ENCODE measurements at regions not wholly inside any gene's neighbourhood (a gene's known extent, or its start where the extent isn't known, plus 50 kb on each side); places are given as distances from the start of the nearest gene placed in this dataset.

DNA sequence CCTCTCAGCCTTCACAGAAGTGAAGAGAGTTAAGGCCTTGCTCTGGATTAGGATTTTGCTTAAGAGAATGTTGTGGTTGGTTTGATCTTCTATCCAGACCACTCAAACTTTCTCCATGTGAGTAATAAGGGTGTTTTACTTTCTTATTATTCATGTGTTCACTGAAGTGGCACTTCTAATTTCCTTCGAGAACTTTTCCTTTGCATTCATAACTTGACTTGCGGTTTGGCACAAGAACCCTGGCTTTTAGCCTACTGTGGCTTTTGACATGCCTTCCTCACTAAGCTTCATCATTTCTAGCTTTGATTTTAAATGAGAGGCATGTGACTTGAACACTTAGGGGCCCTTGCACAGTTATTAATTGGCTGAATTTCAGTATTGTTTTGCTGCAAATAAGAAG is 166.1 kb upstream of the OPRM1 start:
- no peak overlapping the region for H3K27ac ChIP-seq
- no peak for DNase-seq
- H3K4me1 ChIP-seq, result no peaks in the 10 kb centered on the region
- no peak overlapping the region for H3K4me3 ChIP-seq
- H3K27me3 ChIP-seq, result no peaks in the 10 kb centered on the region
- H3K9me3 ChIP-seq, result no peaks in the 10 kb centered on the region
- TF ChIP-seq, protein P1, sequence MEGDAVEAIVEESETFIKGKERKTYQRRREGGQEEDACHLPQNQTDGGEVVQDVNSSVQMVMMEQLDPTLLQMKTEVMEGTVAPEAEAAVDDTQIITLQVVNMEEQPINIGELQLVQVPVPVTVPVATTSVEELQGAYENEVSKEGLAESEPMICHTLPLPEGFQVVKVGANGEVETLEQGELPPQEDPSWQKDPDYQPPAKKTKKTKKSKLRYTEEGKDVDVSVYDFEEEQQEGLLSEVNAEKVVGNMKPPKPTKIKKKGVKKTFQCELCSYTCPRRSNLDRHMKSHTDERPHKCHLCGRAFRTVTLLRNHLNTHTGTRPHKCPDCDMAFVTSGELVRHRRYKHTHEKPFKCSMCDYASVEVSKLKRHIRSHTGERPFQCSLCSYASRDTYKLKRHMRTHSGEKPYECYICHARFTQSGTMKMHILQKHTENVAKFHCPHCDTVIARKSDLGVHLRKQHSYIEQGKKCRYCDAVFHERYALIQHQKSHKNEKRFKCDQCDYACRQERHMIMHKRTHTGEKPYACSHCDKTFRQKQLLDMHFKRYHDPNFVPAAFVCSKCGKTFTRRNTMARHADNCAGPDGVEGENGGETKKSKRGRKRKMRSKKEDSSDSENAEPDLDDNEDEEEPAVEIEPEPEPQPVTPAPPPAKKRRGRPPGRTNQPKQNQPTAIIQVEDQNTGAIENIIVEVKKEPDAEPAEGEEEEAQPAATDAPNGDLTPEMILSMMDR (IDR thresholded peaks at IDR 0.05), result no peak
- no peak for TF ChIP-seq POLR2A (IDR thresholded peaks at IDR 0.05)
- H3K36me3 ChIP-seq, result no peaks in the 10 kb centered on the region

DNA sequence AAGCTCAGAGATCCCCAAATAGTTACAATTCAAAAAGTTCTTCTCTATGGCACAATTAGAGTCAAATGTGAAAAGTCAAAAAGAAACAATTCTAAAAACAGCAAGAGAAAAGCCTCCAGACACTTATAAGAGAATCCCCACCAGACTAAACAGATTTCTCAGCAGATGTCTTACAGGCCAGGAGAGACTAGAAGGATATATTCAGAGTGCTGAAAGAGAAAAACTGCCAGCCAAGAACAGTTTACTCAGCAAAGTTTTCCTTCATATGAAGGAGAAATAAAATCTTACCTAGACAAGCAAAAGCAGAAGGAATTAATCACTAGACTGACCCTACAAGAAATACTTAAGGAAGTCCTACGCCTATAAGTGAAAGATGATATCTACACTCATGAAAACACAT is 176.1 kb upstream of the OPRM1 start:
- Histone ChIP-seq H3K27me3 (no peaks in the 10 kb centered on the region), H3K27ac (no peak overlapping the region), H3K4me3 (no peak overlapping the region), H3K36me3 (no peaks in the 10 kb centered on the region), H3K4me1 (no peaks in the 10 kb centered on the region), H3K9me3 (no peaks in the 10 kb centered on the region)
- TF ChIP-seq, protein P1 (IDR thresholded peaks at IDR 0.05), result no peak
- TF ChIP-seq POLR2A (IDR thresholded peaks at IDR 0.05), result no peak
- no peak for DNase-seq

DNA sequence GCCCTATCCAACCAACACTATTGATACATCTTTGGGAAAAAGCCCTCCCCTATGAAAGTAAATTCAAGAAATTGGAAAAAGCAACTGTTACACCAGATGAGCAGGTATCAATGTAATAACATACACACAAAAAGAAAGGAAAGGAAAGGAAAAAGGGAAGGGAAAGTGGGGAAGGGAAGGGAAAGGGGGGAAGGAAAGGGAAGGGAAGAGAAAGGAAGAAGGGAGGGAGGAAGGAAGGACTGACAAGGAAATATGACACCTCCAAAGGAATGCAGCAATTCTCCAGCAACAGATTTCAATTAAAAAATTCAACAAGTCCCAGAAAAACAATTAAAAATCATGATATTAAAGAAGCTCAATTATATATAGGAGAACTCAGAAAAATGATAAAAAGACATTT is 176.9 kb upstream of the OPRM1 start:
- no peak overlapping the region for H3K4me3 ChIP-seq
- TF ChIP-seq POLR2A (IDR thresholded peaks at IDR 0.05), result no peak
- TF ChIP-seq, protein P1 (IDR thresholded peaks at IDR 0.05), result no peak
- H3K27ac ChIP-seq, result no peak overlapping the region
- DNase-seq, result no peak
- H3K27me3 ChIP-seq, result no peaks in the 10 kb centered on the region
- no peaks in the 10 kb centered on the region for H3K4me1 ChIP-seq
- H3K9me3 ChIP-seq, result no peaks in the 10 kb centered on the region
- H3K36me3 ChIP-seq, result no peaks in the 10 kb centered on the region

DNA sequence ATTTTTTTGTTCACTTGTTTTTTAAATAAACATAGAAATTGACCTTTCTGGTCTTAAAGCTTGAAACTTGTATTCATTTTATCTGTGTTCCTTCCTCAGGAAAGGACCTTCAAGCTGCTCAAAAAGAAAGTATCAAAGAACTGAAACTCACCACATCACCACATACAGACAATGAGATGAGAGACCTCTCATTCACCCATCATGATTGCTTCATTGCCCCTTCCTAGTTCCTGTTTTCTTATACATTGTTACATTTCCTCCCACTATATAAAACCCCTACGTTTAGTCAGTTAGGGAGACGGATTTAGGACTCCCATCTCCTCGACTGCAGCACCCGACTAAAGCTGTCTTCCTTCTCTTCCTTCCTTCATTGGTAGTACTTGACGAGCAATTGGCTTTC is 180.5 kb upstream of the OPRM1 start:
- no peaks in the 10 kb centered on the region for H3K27me3 ChIP-seq
- H3K27ac ChIP-seq, result no peak overlapping the region
- H3K36me3 ChIP-seq, result no peaks in the 10 kb centered on the region
- DNase-seq, result no peak
- H3K9me3 ChIP-seq, result no peaks in the 10 kb centered on the region
- TF ChIP-seq, protein P1 (IDR thresholded peaks at IDR 0.05), result no peak
- H3K4me1 ChIP-seq, result no peaks in the 10 kb centered on the region
- no peak overlapping the region for H3K4me3 ChIP-seq

DNA sequence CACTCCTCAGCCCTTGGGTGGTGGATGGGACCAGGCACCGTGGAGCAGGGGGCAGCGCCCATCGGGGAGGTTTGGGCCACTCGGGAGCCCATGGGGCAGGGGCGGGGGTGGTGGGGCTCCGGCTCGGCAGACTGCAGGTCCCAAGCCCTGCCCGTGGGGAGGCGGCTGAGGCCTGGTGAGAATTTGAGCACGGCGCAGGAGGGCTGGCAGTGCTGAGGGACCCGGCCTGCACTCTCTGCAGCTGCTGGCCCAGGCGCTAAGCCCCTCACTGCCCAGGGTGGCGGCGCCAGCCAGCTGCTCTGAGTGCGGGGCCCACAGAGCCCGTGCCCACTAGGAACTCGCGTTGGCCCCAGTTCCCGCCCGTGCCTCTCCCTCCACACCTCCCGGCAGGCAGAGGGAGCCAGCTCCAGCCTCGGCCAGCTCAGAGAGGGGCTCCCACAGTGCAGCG is 182.1 kb upstream of the OPRM1 start:
- Histone ChIP-seq H3K9me3 (no peaks in the 10 kb centered on the region), H3K4me3 (no peak overlapping the region), H3K4me1 (no peaks in the 10 kb centered on the region), H3K36me3 (no peaks in the 10 kb centered on the region), H3K27me3 (no peaks in the 10 kb centered on the region), H3K27ac (no peak overlapping the region)
- no peak for DNase-seq
- TF ChIP-seq, protein P1 (IDR thresholded peaks at IDR 0.05), result no peak
- TF ChIP-seq POLR2A (IDR thresholded peaks at IDR 0.05), result no peak

DNA sequence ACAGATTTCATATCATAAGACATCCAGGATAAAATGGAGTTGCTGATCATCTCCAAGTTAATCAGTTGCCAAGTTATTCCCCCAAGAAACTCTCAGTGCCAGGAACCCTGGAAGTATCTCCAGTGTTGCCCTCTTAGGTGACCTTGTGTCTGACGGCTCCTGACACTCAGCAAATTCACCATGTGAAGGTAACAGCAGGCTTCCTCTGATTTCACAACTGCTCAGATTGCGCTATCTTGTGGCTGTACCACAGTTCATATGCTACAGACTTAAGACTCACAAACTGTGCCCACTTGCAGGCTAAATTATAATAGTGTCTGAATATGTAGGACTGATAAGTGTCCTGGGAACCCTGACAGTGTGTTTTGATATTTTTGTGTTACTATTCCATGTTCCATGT is 186.6 kb upstream of the OPRM1 start:
- DNase-seq, result no peak
- TF ChIP-seq, protein P1 (IDR thresholded peaks at IDR 0.05), result no peak
- no peak for TF ChIP-seq POLR2A (IDR thresholded peaks at IDR 0.05)
- no peak overlapping the region for H3K27ac ChIP-seq

More for the DNA sequence above, 186.6 kb upstream of the OPRM1 start:
- Histone ChIP-seq H3K9me3 (no peaks in the 10 kb centered on the region), H3K4me3 (no peak overlapping the region), H3K4me1 (no peaks in the 10 kb centered on the region), H3K36me3 (no peaks in the 10 kb centered on the region), H3K27me3 (no peaks in the 10 kb centered on the region)
